GM18498 (cell line): ENCODE measurements at regions not wholly inside any gene's neighbourhood (a gene's known extent, or its start where the extent isn't known, plus 50 kb on each side); places are given as distances from the start of the nearest gene placed in this dataset.
"Not testable (repeated sequence)": the region's sequence is repeated elsewhere in the genome, so short reads cannot be mapped to it uniquely, and the experiment has no call there.

Experiments
- ATAC-seq: cut with Tn5 transposase; IDR thresholded peaks from one replicate; pipeline ENCODE4 v1.9.1; 2021; ENCODE audit warnings: mild to moderate bottlenecking, moderate library complexity; ENCODE audit not compliant: unreplicated experiment

DNA sequence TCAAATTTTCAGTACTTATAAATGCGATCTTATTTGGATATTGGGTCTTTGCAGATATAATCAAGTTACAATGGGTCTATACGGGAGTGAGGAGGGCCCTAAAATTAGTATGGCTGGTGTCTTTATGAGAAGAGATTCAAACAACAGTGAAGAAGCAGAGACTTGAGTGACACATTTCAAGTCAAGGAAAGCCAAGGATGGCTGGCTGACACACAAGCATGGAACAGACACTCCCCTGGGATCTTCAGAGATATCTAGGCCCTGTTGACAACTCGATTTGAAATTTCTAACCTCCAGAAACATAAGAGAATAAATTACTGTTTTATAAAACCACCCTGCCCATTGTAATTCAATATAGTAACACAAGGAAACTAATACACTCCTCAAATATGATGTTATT, 1886.0 kb upstream of the PCDH7 start:
- ATAC-seq = no peak

DNA sequence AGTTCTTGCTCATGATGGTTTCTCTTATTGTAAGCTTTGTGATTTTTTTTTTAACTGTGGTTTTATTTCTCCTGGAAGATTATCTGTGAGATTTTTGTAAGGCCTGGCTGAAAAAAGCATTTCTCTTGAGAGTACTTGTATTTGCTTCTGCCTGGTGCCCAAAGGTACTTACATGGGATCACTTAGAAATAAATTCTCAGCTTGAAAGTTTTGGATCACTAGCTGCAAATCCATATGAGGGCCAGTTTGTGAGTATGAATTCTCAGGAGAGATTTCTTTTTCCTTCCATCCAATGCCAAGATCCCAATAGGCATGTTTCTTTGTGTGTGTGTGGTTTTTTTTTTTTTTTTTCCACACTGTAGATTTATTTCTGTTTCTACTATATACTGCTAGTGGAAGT, 1884.7 kb upstream of the PCDH7 start:
- ATAC-seq = no peak

DNA sequence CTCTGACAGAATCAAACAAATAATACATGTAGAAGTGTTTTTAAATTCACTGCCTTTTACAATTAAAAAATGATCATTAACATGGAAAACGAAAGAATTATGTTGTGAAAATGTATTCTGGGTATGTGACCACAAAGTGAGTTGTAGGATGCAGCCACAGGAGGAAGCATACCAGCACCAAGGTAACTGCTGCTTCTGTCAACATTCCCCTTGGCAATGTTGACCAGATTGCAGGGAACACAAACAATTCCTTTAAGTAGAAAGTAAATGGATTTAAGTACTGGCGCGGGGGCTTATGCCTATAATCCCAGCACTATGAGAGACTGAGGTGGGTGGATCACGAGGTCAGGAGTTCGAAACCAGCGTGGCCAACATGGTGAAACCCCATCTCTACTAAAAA, 1877.9 kb upstream of the PCDH7 start:
- no peak for ATAC-seq

DNA sequence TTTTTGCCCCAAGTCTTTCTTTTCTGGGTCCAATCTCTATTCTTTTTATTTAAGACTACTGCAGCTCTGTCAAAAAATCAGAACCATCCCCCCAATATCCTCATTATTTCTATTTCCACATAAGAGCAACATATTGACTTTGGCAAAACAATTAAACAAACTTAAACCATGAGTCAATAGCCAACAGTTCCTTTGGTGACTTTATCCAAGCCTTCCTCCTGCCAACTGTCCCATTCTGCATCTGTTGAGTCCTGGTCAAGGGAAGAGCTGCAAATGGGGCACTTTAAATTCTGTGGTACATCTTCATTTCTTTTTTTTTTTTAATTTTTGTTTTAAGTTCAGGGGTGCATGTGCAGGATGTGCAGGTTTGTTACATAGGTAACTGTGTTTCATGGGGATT, 1875.0 kb upstream of the PCDH7 start:
- ATAC-seq = no peak

DNA sequence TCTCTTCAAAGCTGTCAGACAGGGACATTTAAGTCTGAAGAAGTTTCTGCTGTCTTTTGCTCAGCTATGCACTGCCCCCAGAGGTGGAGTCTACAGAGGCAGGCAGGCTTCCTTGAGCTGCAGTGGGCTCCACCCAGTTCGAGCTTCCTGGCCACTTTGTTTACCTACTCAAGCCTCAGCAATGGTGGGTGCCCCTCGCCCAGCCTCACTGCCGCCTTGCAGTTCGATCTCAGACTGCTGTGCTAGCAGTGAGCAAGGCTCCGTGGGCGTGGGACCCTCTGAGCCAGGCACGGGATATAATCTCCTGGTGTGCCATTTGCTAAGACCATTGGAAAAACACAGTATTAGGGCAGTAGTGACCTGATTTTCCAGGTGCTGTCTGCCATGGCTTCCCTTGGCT, 1863.1 kb upstream of the PCDH7 start:
- ATAC-seq = not testable (repeated sequence)

DNA sequence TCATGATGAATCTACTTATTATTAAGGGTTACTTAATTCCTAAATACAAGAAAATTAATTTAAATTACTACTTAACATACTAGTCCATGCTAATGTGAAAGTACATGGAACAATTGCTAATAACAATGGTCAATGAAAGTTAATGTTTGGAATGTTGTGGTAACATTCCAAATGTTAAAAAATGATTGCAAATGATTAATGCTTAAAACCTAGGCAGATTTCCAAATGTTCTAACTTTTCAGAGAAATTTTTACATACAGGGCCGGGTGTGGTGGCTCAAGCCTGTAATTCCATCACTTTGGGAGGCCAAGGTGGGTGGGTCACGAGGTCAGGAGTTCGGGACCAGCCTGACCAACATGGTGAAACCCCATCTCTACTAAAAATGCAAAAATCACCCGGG, 1851.3 kb upstream of the PCDH7 start:
- ATAC-seq = no peak

DNA sequence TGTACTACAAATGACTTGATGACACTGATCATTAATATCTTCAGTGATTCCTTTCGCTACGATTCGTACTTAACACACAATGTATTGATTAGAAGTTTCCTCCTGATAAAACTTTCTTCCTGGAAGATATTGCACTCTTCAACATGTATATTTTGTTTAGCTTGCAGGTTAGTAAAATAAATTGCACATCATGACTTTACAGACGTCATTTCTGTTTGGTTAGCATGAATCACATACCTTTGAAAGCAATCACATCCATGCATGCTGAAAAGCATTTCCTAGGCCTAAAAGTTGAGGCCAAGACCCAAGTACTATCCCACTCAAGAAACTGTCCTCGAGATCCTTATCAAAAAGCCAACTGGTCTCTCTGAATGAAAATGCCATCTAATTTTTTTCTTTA, 1841.0 kb upstream of the PCDH7 start:
- no peak for ATAC-seq

DNA sequence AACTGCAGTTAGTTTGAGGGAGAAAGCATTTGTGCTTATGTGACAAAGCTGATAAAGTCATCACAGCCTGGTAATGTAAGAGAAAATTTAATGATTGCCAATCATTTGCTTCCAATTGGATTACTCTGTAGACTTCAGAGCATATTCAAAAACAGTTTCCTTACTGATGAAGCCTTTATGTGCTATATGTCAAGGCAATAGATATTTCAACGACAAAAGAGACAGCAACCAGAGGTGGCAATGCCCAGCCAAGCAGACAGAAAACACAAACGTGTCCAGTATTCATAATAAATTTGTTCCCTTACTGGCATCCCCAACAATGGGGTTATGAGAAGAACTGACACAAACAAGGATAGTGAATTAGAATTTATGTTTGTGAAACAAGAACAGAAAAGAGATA, 1840.3 kb upstream of the PCDH7 start:
- ATAC-seq = no peak

DNA sequence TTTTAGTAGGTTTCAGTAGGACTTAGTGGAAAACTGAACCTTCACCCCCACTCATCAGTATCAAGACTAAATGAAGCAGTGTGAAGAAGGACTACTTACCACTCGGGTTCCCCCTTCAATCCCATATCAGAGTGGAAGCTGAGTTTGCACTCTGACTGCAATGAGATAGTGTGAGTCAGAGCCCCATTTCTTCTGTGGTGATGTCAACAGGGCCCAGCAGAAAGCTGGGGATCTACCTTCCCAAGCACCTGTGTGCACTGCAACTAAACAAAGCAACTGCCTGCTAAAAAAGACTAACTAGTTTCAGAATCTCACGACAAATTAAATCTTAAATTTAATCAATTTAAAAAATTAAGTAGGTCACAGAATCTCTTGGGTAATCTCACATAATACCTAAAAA, 1837.0 kb upstream of the PCDH7 start:
- ATAC-seq = no peak

DNA sequence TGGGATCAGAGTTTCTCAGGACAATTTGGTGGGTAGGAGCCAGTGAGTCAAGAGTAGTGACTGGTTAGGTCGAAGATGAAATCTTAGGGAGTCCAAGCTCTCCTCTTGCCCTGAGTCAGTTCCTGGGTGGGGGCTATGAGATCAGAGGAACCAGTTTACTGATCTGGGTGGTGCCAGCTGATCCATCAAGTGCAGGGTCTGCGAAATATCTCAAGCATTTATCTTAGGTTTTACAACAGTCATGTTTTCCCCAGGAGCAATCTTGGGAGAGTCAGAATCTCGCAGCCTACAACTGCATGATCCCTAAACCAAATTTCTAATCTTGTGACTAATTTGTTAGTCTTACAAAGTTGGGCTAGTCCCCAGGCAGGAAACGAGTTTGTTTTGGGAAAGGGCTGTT, 1833.2 kb upstream of the PCDH7 start:
- no peak for ATAC-seq

DNA sequence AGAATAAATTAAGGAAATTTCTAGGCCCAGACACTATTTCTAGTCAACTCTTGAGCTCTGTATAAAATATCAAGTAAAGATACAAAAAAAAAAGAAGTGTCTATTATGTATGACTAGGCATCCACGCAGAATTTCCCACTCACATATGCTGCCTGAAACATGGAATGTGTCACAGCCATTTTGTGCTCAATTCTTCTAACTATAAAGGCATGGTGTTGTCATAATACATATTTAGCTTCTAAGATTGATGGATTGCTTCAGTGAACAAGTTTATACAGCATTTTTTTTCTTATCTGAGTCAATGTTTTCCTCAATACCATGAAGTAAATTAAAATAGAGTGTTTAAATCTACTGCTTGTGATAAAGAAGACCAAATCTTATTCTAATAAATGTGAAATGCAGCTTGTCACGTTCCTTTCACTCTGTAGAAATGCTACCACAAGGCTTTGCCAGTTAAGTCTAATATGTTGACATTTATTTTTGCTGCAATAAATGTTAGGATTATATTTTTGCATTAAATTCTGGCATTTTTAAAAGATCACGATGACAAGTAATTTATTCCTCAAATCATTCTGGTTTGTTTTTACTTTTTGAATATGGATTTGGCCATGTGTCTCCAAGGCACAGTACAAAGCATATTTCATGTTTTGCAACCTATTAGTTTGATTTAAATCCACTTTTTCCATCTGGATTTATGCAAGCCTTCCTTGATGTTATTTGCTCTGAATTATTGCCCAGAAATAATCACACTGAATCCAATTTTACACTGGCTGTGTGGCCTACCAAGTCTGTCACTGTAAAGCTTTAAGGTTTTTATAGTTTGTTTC, 1829.0 kb upstream of the PCDH7 start:
- ATAC-seq = no peak

DNA sequence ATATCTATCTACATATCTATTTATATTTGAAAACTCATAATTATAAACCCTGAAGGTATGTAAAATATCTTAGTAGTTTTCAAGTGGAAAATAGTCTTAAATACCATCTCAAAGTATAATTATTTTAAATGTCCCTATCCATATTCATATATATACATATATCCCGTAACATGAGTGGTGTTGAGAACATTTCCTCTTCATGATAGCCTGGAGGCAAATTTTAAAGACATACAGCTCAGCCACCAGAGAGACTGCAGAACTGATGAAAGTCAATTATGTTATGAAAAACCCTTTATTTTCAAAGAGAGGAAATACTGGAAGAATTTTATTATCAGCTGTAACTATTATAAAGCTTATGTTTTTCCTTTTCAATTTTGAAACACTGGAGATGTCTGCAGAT, 1806.7 kb upstream of the PCDH7 start:
- no peak for ATAC-seq

DNA sequence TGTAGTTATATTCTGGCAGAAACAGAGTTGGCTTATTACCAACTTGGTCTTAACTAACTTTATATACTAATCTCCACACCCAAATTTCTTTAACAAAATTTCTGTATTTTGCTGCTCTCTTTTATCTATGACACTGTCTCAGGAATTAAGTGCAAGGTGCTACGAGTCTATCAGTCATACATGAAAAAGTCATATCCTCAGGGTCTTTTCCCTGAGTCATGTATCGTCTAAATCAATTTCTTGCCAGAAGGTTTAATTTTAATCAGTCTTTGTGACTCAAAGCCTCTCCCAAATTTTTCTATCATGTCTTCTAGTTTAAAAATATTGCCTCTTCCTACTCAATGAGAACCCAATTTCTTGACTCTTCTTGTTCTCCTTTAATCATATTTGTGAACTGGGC, 1803.6 kb upstream of the PCDH7 start:
- no peak for ATAC-seq

DNA sequence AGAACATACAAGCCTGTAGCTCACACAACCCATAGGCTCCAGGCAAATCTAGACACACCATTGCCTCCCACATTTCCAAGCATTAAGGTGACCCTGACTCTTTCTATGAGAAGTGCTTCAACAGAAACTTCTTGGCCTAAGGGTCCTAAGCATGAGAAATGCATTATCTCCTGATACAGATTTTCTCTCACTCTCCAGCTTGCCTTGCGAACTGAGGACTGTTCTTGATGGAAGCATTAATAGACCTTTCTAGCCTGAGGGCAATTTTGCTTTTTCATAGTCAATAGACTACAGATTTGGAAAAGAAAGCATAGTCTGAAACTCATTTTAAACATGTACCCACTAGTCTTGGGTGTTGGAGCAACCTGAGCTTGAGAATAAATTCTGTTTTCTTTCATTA, 1801.3 kb upstream of the PCDH7 start:
- ATAC-seq = no peak

DNA sequence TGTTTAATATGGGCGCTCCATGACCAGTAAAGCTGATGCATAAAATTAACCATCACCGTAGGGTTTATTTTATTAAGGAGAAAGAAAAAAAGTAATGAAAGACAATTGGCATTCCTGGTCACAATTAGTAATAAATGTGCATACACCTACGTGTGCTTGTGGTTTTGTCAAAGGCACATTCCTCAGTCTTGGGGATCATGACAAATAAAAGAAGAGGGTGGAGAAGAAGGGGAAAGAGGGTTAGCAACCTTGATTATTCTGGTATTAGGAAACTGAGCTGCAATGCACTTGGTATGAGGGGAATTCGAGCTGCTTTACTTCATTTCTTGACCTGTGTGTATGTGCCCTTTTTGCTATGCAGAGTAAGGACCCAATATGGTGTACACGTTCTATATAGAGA, 1798.3 kb upstream of the PCDH7 start:
- no peak for ATAC-seq

DNA sequence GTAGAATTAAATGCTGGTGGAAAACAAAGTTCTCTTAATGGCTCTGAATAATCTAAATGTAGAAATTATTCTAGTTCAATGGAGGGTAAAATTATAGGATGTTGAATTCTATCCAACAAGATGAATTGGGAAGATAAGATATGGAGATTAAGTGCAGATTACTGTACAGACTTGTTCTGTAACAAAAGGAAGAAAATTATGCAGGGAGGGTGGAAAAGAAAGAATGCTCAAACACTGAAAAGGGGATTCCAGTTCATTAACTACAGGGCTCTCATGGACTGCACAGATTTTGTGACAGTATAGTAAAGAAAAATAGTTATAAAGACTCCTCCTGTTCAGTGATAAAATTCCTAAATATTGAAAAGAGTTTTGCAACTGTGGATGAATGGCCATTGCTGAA, 1794.0 kb upstream of the PCDH7 start:
- no peak for ATAC-seq

DNA sequence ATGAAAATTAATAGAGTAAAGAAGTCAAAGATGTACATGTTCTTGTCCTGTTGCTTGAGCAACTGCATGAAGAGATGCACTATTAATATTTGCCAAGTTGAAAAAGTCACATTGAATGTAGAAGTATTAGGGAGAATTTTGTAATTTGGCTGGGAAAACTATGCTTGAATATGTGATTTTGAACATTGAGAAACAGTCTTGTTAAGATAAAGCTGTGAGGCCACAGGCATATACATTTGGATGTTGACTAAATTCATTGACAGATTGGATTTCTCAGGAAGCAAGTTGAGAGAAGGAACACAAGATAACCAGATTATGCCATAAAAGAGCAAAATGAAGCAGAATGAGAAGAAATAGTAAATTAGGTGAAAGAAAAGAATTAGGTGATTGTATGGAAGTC, 1777.5 kb upstream of the PCDH7 start:
- ATAC-seq = no peak

DNA sequence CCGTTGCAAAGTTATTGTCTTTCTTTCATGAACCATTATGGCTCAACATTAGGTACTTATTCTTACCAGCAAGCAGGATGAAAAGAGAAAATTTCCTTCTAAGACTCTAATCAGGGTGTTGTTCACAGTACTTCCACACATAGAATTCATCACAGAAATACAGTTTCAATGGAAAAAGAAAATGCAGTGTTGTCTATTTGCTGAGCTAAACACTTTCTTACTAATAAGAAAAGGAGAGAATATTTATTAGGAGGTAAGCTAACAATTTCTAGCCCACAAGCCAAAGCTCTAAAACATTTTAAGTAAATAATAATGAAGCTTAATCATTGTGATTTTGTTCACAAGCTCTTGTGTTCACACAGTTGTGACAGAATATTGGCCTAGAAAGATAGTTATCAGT, 1772.8 kb upstream of the PCDH7 start:
- ATAC-seq = no peak

DNA sequence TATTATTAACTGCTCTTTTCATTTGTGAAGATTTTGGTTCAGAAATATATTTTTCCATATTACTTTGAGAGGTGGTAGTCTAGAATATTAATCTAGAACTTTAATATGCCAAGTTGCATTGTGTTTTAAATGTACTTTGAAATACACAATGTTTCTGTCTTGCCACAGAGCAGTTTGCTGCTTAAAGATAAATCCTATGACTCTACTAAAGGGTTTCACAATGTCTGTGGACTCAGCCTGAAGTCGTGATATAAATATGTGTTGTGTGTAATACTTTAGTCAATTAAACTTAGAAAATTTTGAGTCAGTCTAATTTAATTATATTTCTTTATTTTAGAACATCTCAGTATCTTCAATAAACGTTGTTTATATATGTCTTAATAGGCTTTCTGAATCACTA, 1771.7 kb upstream of the PCDH7 start:
- no peak for ATAC-seq

DNA sequence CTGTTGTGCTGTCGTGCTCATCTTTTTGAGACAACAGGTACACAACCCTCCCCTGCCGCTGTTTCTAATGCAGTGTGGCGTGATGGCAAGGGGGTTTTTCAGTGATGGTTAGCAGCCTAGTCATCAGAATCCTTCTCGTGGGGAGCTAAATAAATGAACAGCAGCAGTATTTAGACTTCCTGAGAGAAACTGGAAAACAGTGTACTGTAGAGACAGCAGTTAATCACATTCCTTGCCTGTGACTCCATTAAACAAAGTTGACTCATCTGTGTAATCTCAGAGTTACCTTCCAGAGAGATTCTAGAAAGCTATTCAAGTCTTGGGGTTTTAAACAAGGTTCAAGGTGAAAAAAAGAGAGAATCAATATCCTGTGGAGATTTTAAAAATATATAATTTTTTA, 1753.2 kb upstream of the PCDH7 start:
- ATAC-seq = no peak

DNA sequence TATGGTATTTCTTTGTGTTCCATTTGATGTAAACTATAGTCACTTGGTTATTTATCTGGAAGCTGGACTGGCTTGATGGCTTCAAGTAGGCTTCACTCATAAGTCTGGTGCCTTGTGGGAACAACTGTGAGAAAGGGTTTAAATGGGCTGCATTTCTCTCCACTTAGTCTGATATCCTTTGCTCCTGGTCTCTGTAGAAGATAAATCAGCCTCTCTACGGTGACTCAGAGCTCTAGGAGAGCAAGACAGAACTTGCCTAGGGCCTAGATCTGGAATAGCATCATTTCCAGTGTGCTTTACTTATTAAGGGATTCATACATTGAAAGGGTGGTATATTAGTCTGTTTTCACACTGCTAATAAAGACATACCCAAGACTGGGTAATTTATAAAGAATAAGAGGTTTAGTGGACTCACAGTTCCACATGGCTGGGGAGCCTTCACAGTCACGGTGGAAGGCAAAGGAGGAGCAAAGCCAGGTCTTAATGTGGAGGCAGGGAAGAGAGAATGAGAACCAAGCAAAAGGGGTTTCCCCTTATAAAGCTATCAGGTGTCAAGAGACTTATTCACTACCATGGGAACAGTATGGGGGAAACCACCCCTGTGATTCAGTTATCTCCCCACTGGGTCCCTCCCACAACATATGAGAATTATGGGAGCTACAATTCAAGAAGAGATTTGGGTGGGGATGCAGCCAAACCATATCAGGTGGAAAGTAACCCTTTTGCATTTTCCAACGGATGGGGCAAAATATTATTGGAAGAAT, 1746.4 kb upstream of the PCDH7 start:
- no peak for ATAC-seq

DNA sequence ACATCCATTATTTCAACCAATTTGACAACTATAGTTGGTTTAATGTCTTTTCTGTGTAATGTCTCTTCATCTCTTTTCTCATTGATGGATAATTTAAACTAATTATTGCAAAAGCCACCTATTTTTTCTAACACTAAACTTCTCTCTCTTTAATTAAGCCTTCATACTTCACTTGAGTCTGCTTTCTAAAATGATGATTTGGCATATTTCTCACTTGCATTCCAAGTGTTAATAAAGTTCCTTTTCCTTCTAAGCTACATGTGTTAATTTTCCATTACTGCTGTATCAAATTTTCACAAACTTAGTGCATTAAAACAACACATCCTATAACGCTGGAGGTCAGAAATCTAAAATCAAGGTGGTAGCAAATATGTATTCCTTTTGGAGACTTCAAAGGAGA, 1743.8 kb upstream of the PCDH7 start:
- ATAC-seq = no peak

DNA sequence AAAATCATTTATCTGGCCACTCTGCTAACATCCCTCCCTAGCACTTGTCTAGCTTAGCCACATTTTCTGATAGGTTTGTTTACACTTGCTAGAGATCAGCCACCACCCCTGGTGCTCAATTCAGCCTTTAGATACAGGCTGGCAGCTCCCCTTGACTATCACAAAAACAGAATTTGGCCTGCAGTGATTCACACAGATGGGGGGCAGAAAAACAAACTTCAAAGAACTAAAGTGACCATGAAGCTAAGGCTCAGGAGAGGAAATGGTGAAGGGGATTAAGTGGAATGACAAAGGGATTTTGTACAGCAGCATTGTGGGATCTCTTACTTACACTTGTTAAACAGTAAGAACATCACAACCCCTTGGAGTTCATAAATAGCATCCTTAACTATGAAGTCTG, 1718.0 kb upstream of the PCDH7 start:
- no peak for ATAC-seq
